ENCODE measurements at regions not wholly inside any gene's neighbourhood (a gene's known extent, or its start where the extent isn't known, plus 50 kb on each side); places are given as distances from the start of the nearest gene placed in this dataset.

- in situ Hi-C loops (cut with MboI; ENCODE audit: low sequenced_read_pairs) = no loop called here
These were observed 133.6 kb downstream of the TMEM26 start for GRCh38 chr10:61319386-61320256.

GRCh38 chr10:61318429-61318828, 134.8 kb downstream of the TMEM26 start:
- in situ Hi-C loops (cut with MboI; ENCODE audit: low sequenced_read_pairs) = no loop called here

- in situ Hi-C loops (cut with MboI; ENCODE audit: low sequenced_read_pairs) = no loop called here
These were observed 135.5 kb downstream of the TMEM26 start for GRCh38 chr10:61317706-61318105.

GRCh38 chr10:61316676-61317265, 136.4 kb downstream of the TMEM26 start:
- in situ Hi-C loops (cut with MboI; ENCODE audit: low sequenced_read_pairs) = no loop called here

GRCh38 chr10:61314273-61314672, 138.9 kb downstream of the TMEM26 start:
- in situ Hi-C loops (cut with MboI; ENCODE audit: low sequenced_read_pairs) = no loop called here

- in situ Hi-C loops (cut with MboI; ENCODE audit: low sequenced_read_pairs) = no loop called here
These were observed 139.7 kb downstream of the TMEM26 start for GRCh38 chr10:61313460-61313859.

GRCh38 chr10:61304746-61305145, 148.4 kb downstream of the TMEM26 start:
- in situ Hi-C loops (cut with MboI; ENCODE audit: low sequenced_read_pairs) = no loop called here

GRCh38 chr10:61302124-61302523, 151.1 kb downstream of the TMEM26 start:
- in situ Hi-C loops (cut with MboI; ENCODE audit: low sequenced_read_pairs) = no loop called here

- in situ Hi-C loops (cut with MboI; ENCODE audit: low sequenced_read_pairs) = no loop called here
These were observed 151.6 kb downstream of the TMEM26 start for GRCh38 chr10:61301575-61301974.

GRCh38 chr10:61299841-61300240, 153.3 kb downstream of the TMEM26 start:
- in situ Hi-C loops (cut with MboI; ENCODE audit: low sequenced_read_pairs) = loop anchor here (25.0 kb wide), 1 partner anchor 488 kb away; no protein-coding TSS in a partner anchor

GRCh38 chr10:61299156-61299555, 154.0 kb downstream of the TMEM26 start:
- in situ Hi-C loops (cut with MboI; ENCODE audit: low sequenced_read_pairs) = loop anchor here (25.0 kb wide), 1 partner anchor 487 kb away; no protein-coding TSS in a partner anchor

- in situ Hi-C loops (cut with MboI; ENCODE audit: low sequenced_read_pairs) = loop anchor here (25.0 kb wide), 1 partner anchor 486 kb away; no protein-coding TSS in a partner anchor
These were observed 155.0 kb downstream of the TMEM26 start for GRCh38 chr10:61298194-61298593.

GRCh38 chr10:61296161-61296560, 157.0 kb downstream of the TMEM26 start:
- in situ Hi-C loops (cut with MboI; ENCODE audit: low sequenced_read_pairs) = loop anchor here (25.0 kb wide), 1 partner anchor 484 kb away; no protein-coding TSS in a partner anchor

GRCh38 chr10:61294131-61294530, 159.1 kb downstream of the TMEM26 start:
- in situ Hi-C loops (cut with MboI; ENCODE audit: low sequenced_read_pairs) = loop anchor here (25.0 kb wide), 1 partner anchor 482 kb away; no protein-coding TSS in a partner anchor

GRCh38 chr10:61289813-61290212, 163.4 kb downstream of the TMEM26 start:
- in situ Hi-C loops (cut with MboI; ENCODE audit: low sequenced_read_pairs) = loop anchor here (25.0 kb wide), 1 partner anchor 478 kb away; no protein-coding TSS in a partner anchor

GRCh38 chr10:61286686-61287085, 166.5 kb downstream of the TMEM26 start:
- in situ Hi-C loops (cut with MboI; ENCODE audit: low sequenced_read_pairs) = loop anchor here (25.0 kb wide), 1 partner anchor 474 kb away; no protein-coding TSS in a partner anchor

GRCh38 chr10:61285749-61286148, 167.4 kb downstream of the TMEM26 start:
- in situ Hi-C loops (cut with MboI; ENCODE audit: low sequenced_read_pairs) = loop anchor here (25.0 kb wide), 1 partner anchor 473 kb away; no protein-coding TSS in a partner anchor

- in situ Hi-C loops (cut with MboI; ENCODE audit: low sequenced_read_pairs) = loop anchor here (25.0 kb wide), 1 partner anchor 472 kb away; no protein-coding TSS in a partner anchor
These were observed 168.8 kb downstream of the TMEM26 start for GRCh38 chr10:61284222-61284890.

- in situ Hi-C loops (cut with MboI; ENCODE audit: low sequenced_read_pairs) = loop anchor here (25.0 kb wide), 1 partner anchor 471 kb away; no protein-coding TSS in a partner anchor
These were observed 169.5 kb downstream of the TMEM26 start for GRCh38 chr10:61283481-61284221.

- in situ Hi-C loops (cut with MboI; ENCODE audit: low sequenced_read_pairs) = loop anchor here (25.0 kb wide), 1 partner anchor 471 kb away; no protein-coding TSS in a partner anchor
These were observed 170.1 kb downstream of the TMEM26 start for GRCh38 chr10:61283066-61283465.
